Panc1 (cell line): ENCODE measurements at regions not wholly inside any gene's neighbourhood (a gene's known extent, or its start where the extent isn't known, plus 50 kb on each side); places are given as distances from the start of the nearest gene placed in this dataset.
A peak's percentile ranks its signal among the peaks of the same experiment; 100 is the strongest.

Experiments
- ATAC-seq: fragments of 200-7000 bp; cut with Tn5 transposase; 2 replicates; pipeline ENCODE4 v1.9.1; 2020; ENCODE audit warnings: mild to moderate bottlenecking, moderate library complexity
- BruUV-seq: library from RNA; stranded (reverse); fragments of 400-500 nt; replicated peaks from 2 replicates; lab custom pipeline; 2021; lab: Mats Ljungman, UMichigan
- CTCF ChIA-PET: fragments of 300-600 bp; sonication (Branson Sonifier 250); formaldehyde crosslinking; loops from one replicate; lab custom pipeline; 2022; ENCODE audit warnings: antibody characterized with exemption; lab: Charles Lee
- POLR2A ChIA-PET: fragments of 300-600 bp; sonication (Branson Sonifier 250); formaldehyde crosslinking; loops from one replicate; lab custom pipeline; 2022; ENCODE audit warnings: antibody characterized with exemption; lab: Charles Lee
- DNase-seq: peaks from one replicate; pipeline ENCODE4 v3.0.0-alpha.2; 2010; ENCODE audit warnings: low read depth, low spot score
- H3K27ac ChIP-seq: 2 replicates; pipeline ENCODE4 v1.5.1; 2011; ENCODE audit warnings: mild to moderate bottlenecking, low read length, inconsistent platforms
- H3K27me3 ChIP-seq: fragments of 200-500 bp; sonication (Bioruptor generic); 2 replicates; pipeline ENCODE4 v1.6.0; 2014; ENCODE audit warnings: low read length, inconsistent platforms; ENCODE audit not compliant: control insufficient read depth, insufficient read depth
- H3K36me3 ChIP-seq: fragments of 200-500 bp; sonication (Bioruptor generic); 2 replicates; pipeline ENCODE4 v1.5.1; 2014; ENCODE audit warnings: inconsistent platforms, mild to moderate bottlenecking, low read length, moderate library complexity; ENCODE audit not compliant: control insufficient read depth, insufficient read depth
- H3K4me1 ChIP-seq: 2 replicates; pipeline ENCODE4 v1.5.1; 2011; ENCODE audit warnings: inconsistent platforms, mild to moderate bottlenecking, low read length, moderate library complexity; ENCODE audit not compliant: control insufficient read depth, insufficient read depth
- H3K4me3 ChIP-seq, 2 experiments: 2 replicates each; pipeline ENCODE4 v1.5.1; 2011 to 2012; ENCODE audit warnings: low read depth in 2 of 2, low read length in 2 of 2, mild to moderate bottlenecking in 2 of 2, inconsistent platforms in 1 of 2, moderate library complexity in 1 of 2
- H3K9me3 ChIP-seq: fragments of 200-500 bp; sonication (Bioruptor generic); 2 replicates; pipeline ENCODE4 v1.5.1; 2014; ENCODE audit warnings: low read depth, mild to moderate bottlenecking, inconsistent platforms, low read length, moderate library complexity; ENCODE audit not compliant: control insufficient read depth, insufficient read depth
- POLR2AphosphoS5 ChIP-seq: IDR thresholded peaks from 2 replicates; pipeline ENCODE4 v1.6.1; 2012; ENCODE audit warnings: mild to moderate bottlenecking, low read depth, low read length, moderate library complexity
- SIN3A ChIP-seq: IDR thresholded peaks from 2 replicates; pipeline ENCODE4 v1.6.1; 2012; ENCODE audit warnings: low read depth, mild to moderate bottlenecking, low read length, moderate library complexity, borderline replicate concordance; ENCODE audit not compliant: insufficient read depth
- TCF7L2 ChIP-seq: IDR thresholded peaks from 2 replicates; pipeline ENCODE4 v1.6.1; 2011; ENCODE audit warnings: mild to moderate bottlenecking, low read depth, low read length, inconsistent platforms
- in situ Hi-C: cut with HindIII; loops from 2 replicates; pipeline ENCODE4 v1.10.0; 2016; ENCODE audit warnings: low sequenced_read_pairs, low pct_unique_long_range_greater_than_20kb
- intact Hi-C: fragments of 100-400 bp; cut with micrococcal nuclease; formaldehyde crosslinking; loops from one replicate; pipeline ENCODE4 v1.10.0; 2022; ENCODE audit not compliant: unreplicated experiment
- TF ChIP-seq, protein P1 (sequence below), 2 experiments: IDR thresholded peaks; 2 replicates each; pipeline ENCODE4 v1.6.1; 2011 to 2012; ENCODE audit warnings: low read depth in 2 of 2, control low read depth in 1 of 2, low read length in 1 of 2, mild to moderate bottlenecking in 1 of 2, moderate library complexity in 1 of 2; ENCODE audit not compliant: insufficient read depth in 1 of 2
- TF ChIP-seq, protein P2 (sequence below): fragments of 450-650 bp; IDR thresholded peaks from 2 replicates; pipeline ENCODE4 v1.5.1; 2017; ENCODE audit warnings: mild to moderate bottlenecking

DNA sequence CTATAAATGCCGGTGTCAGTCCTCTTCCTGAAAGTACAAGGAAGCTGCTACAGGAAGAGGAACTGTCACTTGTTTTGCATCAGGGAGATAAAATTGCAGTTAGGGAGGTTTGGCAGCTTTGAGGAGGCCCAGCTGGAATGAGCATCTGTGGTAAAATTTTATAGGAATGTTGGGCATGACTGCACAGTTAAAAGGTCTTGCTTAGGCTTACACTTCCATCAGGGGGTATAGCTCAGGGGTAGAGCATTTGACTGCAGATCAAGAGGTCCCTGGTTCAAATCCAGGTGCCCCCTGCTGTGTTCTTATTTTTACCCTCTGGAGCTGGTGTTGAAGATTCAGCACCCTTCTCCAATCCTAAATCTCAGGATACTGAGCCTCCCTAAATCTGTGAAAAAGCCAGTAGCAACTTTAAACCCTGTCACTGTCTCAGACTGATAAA lies 65.9 kb downstream of the ZNF467 start:
- Histone ChIP-seq H3K9me3 (peaks cover 14% of the 10 kb centered on the region; the same call in 1 of the 2 replicates), H3K27me3 (no peaks in the 10 kb centered on the region), H3K4me3 (no peak overlapping the region), H3K36me3 (no peaks in the 10 kb centered on the region), H3K4me1 (no peaks in the 10 kb centered on the region), H3K27ac (no peak overlapping the region)
- intact Hi-C loops: no loop called here
- ChIA-PET POLR2A (no interaction called here), CTCF (no interaction called here)
- peak; percentile 51; the same call in 1 of the 2 replicates for ATAC-seq
- in situ Hi-C loops: no loop called here
- no TSS peak for BruUV-seq
- no peak for DNase-seq
- no peak for TF ChIP-seq POLR2AphosphoS5
- no peak for TF ChIP-seq SIN3A

DNA sequence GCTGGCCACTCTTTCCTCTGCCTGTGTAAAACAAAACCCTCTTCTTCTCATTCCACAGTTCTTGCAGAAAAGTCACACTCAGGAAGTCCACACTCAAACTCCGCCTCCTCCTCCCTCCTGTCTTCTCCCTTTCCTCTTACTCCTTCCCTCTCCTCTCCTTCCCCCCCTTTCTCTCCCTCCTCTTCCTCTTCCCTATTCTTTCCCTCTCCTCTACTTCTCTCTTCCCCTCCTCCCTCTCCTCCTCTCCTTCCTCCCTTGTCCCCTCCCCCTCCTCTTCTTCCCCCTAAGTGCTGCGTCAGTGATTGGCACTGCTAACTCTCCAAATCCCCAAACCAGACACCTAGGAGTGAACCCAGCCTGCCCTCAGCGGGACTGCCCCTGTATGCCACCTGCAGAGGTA lies 67.0 kb downstream of the ZNF467 start:
- intact Hi-C loops: no loop called here
- POLR2A ChIA-PET: no interaction called here
- BruUV-seq: no TSS peak

DNA sequence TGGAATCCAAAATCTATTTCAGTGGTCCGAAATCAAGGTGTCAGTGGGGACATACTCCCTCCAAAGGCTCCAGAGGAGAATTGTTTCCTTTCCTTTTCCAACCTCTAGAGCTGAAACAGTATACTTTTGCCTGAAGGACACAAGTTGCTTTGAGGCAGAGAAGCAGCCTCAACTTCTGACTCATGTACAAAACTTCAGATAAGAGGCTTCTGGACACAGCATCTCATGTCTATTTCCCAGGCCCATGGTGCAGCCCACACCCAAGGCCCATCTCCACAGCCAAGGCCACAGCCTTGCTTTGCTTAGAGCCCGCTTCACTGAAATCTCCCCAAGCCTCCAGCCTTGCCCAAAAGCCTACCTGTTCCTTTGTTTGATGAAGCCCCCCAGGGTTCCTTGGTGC lies 68.9 kb downstream of the ZNF467 start:
- ChIA-PET POLR2A (no interaction called here), CTCF (no interaction called here)
- ATAC-seq (peak; percentile 60; the same call in 1 of the 2 replicates), DNase-seq (no peak)
- H3K4me1 ChIP-seq: no peaks in the 10 kb centered on the region
- BruUV-seq: no TSS peak
- H3K27ac ChIP-seq: no peak overlapping the region
- H3K27me3 ChIP-seq: no peaks in the 10 kb centered on the region
- TF ChIP-seq, protein P1, sequence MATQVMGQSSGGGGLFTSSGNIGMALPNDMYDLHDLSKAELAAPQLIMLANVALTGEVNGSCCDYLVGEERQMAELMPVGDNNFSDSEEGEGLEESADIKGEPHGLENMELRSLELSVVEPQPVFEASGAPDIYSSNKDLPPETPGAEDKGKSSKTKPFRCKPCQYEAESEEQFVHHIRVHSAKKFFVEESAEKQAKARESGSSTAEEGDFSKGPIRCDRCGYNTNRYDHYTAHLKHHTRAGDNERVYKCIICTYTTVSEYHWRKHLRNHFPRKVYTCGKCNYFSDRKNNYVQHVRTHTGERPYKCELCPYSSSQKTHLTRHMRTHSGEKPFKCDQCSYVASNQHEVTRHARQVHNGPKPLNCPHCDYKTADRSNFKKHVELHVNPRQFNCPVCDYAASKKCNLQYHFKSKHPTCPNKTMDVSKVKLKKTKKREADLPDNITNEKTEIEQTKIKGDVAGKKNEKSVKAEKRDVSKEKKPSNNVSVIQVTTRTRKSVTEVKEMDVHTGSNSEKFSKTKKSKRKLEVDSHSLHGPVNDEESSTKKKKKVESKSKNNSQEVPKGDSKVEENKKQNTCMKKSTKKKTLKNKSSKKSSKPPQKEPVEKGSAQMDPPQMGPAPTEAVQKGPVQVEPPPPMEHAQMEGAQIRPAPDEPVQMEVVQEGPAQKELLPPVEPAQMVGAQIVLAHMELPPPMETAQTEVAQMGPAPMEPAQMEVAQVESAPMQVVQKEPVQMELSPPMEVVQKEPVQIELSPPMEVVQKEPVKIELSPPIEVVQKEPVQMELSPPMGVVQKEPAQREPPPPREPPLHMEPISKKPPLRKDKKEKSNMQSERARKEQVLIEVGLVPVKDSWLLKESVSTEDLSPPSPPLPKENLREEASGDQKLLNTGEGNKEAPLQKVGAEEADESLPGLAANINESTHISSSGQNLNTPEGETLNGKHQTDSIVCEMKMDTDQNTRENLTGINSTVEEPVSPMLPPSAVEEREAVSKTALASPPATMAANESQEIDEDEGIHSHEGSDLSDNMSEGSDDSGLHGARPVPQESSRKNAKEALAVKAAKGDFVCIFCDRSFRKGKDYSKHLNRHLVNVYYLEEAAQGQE (IDR thresholded peaks at IDR 0.05; ENCODE audit: insufficient read depth in 1 of 2, low read depth in 2 of 2, low read length in 1 of 2): no peak
- TF ChIP-seq, protein P2, sequence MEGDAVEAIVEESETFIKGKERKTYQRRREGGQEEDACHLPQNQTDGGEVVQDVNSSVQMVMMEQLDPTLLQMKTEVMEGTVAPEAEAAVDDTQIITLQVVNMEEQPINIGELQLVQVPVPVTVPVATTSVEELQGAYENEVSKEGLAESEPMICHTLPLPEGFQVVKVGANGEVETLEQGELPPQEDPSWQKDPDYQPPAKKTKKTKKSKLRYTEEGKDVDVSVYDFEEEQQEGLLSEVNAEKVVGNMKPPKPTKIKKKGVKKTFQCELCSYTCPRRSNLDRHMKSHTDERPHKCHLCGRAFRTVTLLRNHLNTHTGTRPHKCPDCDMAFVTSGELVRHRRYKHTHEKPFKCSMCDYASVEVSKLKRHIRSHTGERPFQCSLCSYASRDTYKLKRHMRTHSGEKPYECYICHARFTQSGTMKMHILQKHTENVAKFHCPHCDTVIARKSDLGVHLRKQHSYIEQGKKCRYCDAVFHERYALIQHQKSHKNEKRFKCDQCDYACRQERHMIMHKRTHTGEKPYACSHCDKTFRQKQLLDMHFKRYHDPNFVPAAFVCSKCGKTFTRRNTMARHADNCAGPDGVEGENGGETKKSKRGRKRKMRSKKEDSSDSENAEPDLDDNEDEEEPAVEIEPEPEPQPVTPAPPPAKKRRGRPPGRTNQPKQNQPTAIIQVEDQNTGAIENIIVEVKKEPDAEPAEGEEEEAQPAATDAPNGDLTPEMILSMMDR: no peak
- TF ChIP-seq SIN3A (no peak), POLR2AphosphoS5 (no peak), TCF7L2 (no peak)
- no peak overlapping the region for H3K4me3 ChIP-seq
- H3K9me3 ChIP-seq: no peaks in the 10 kb centered on the region
- intact Hi-C loops: no loop called here
- in situ Hi-C loops: no loop called here
- H3K36me3 ChIP-seq: no peaks in the 10 kb centered on the region

More for the DNA sequence above, 67.0 kb downstream of the ZNF467 start:
- H3K36me3 ChIP-seq: no peaks in the 10 kb centered on the region
- no peak overlapping the region for H3K4me3 ChIP-seq
- in situ Hi-C loops: no loop called here
- TF ChIP-seq, protein P2: no peak
- TF ChIP-seq POLR2AphosphoS5: no peak
- no peak for TF ChIP-seq SIN3A
- H3K27me3 ChIP-seq: no peaks in the 10 kb centered on the region
- DNase-seq (no peak), ATAC-seq (no peak)
- H3K27ac ChIP-seq: no peak overlapping the region
- no peaks in the 10 kb centered on the region for H3K4me1 ChIP-seq
- CTCF ChIA-PET: no interaction called here
- peaks cover 7% of the 10 kb centered on the region; the same call in 1 of the 2 replicates for H3K9me3 ChIP-seq
